SH-SY5Y (cell line): ENCODE measurements at regions not wholly inside any gene's neighbourhood (a gene's known extent, or its start where the extent isn't known, plus 50 kb on each side); places are given as distances from the start of the nearest gene placed in this dataset.

ENCODE experiments used
- GATA2 ChIP-seq: IDR thresholded peaks from 2 replicates; pipeline ENCODE4 v1.6.1; 2011; ENCODE audit warnings: mild to moderate bottlenecking, low read depth, low read length
- GATA3 ChIP-seq: IDR thresholded peaks from 2 replicates; pipeline ENCODE4 v1.6.1; 2011; ENCODE audit warnings: low read depth, mild to moderate bottlenecking, low read length, moderate library complexity

GRCh38 chrX:39840133-39840532 is 257.6 kb downstream of the BCOR start:
- TF ChIP-seq GATA2 (no peak), GATA3 (no peak)
